GM12878 (cell line): ENCODE measurements at regions not wholly inside any gene's neighbourhood (a gene's known extent, or its start where the extent isn't known, plus 50 kb on each side); places are given as distances from the start of the nearest gene placed in this dataset.

Source experiments
- ATAC-seq: fragments of 200-7000 bp; cut with Tn5 transposase; 3 replicates; pipeline ENCODE4 v1.9.1; 2020; ENCODE audit warnings: mild to moderate bottlenecking, moderate library complexity
- BruUV-seq: library from RNA; stranded (reverse); fragments of 400-500 nt; replicated peaks from 2 replicates; lab custom pipeline; 2021; lab: Mats Ljungman, UMichigan
- CTCF ChIA-PET: fragments of 300-600 bp; sonication (Branson Sonifier 250); formaldehyde crosslinking; extraction: SDS; loops from one replicate; lab custom pipeline; 2021; ENCODE audit warnings: inconsistent platforms; lab: Yijun Ruan, JAX
- POLR2A ChIA-PET: fragments of 350-600 bp; formaldehyde crosslinking; extraction: SDS; loops from one replicate; lab custom pipeline; 2021; ENCODE audit warnings: inconsistent platforms; lab: Charles Lee
- RAD21 ChIA-PET: fragments of 300-600 bp; sonication (Branson Sonifier 250); formaldehyde crosslinking; loops from one replicate; lab custom pipeline; 2023; ENCODE audit warnings: antibody characterized with exemption; ENCODE audit not compliant: unreplicated experiment; lab: Charles Lee
- SMC1A ChIA-PET: fragments of 300-600 bp; sonication (Branson Sonifier 250); formaldehyde crosslinking; loops from one replicate; lab custom pipeline; 2023; ENCODE audit not compliant: unreplicated experiment, uncharacterized antibody; lab: Charles Lee
- DNase-seq: peaks from one replicate; pipeline ENCODE4 v3.0.0-alpha.2; 2011; ENCODE audit warnings: low read depth, low spot score
- FAIRE-seq: peaks from 3 replicates; lab custom pipeline; 2011; peaks lifted over from hg19 to GRCh38; lab: Jason Lieb, UNC
- H2AFZ ChIP-seq: 2 replicates; pipeline ENCODE4 v1.6.0; 2011; ENCODE audit warnings: low read depth, low read length, control low read depth; ENCODE audit not compliant: control insufficient read depth
- H3K27ac ChIP-seq: 2 replicates; pipeline ENCODE4 v1.5.1; 2011; ENCODE audit warnings: control low read depth; ENCODE audit not compliant: control insufficient read depth, insufficient read depth
- H3K27me3 ChIP-seq, 2 experiments: replicated peaks in 1 of 2; 2 replicates each; pipeline versions ENCODE4 v1.6.0 to v1.6.1; 2011; ENCODE audit warnings: low read length in 1 of 2; ENCODE audit not compliant: control insufficient read depth in 2 of 2, insufficient read depth in 2 of 2
- H3K36me3 ChIP-seq, 2 experiments: 2 replicates each; pipeline ENCODE4 v1.5.1; 2011; ENCODE audit warnings: low read length in 1 of 2; ENCODE audit not compliant: control insufficient read depth in 2 of 2, insufficient read depth in 2 of 2
- H3K4me1 ChIP-seq: 2 replicates; pipeline ENCODE4 v1.6.1; 2011; ENCODE audit warnings: mild to moderate bottlenecking, low read length, moderate library complexity, mixed read lengths; ENCODE audit not compliant: control insufficient read depth, insufficient read depth
- H3K4me2 ChIP-seq: 2 replicates; pipeline ENCODE4 v1.6.0; 2011; ENCODE audit warnings: control low read depth; ENCODE audit not compliant: control insufficient read depth, insufficient read depth
- H3K4me3 ChIP-seq: fragments of 200-600 bp; sonication (generic); 2 replicates; pipeline ENCODE4 v1.5.1; 2016
- H3K79me2 ChIP-seq: 2 replicates; pipeline ENCODE4 v1.6.0; 2011; ENCODE audit warnings: low read length; ENCODE audit not compliant: control insufficient read depth, insufficient read depth
- H3K9ac ChIP-seq: 2 replicates; pipeline ENCODE4 v1.8.0; 2011; ENCODE audit warnings: low read length, control low read depth, mixed read lengths; ENCODE audit not compliant: control insufficient read depth, insufficient read depth
- H3K9me3 ChIP-seq: replicated peaks from 3 replicates; pipeline ENCODE4 v1.5.1; 2011; ENCODE audit warnings: mild to moderate bottlenecking, low read length; ENCODE audit not compliant: control insufficient read depth, insufficient read depth
- H4K20me1 ChIP-seq: 2 replicates; pipeline ENCODE4 v1.6.0; 2011; ENCODE audit not compliant: control insufficient read depth, insufficient read depth
- ETV6 ChIP-seq, 2 experiments: fragments of 450-650 bp in 1 of 2; IDR thresholded peaks in 1 of 2; conservative IDR thresholded peaks in 1 of 2; 2 replicates each; pipeline ENCODE4 v1.6.1; 2014; ENCODE audit warnings: antibody characterized with exemption in 1 of 2, borderline replicate concordance in 1 of 2, low read depth in 1 of 2, mild to moderate bottlenecking in 1 of 2, moderate library complexity in 1 of 2
- KLF5 ChIP-seq: fragments of 450-650 bp; IDR thresholded peaks from 2 replicates; pipeline ENCODE4 v1.6.1; 2014; ENCODE audit warnings: mild to moderate bottlenecking; ENCODE audit not compliant: partially characterized antibody
- RELB ChIP-seq: fragments of 450-650 bp; IDR thresholded peaks from 2 replicates; pipeline ENCODE4 v1.6.1; 2017; ENCODE audit warnings: low read depth, mild to moderate bottlenecking, moderate library complexity
- SIX5 ChIP-seq: IDR thresholded peaks from 2 replicates; pipeline ENCODE4 v1.6.1; 2011; ENCODE audit warnings: mild to moderate bottlenecking, low read depth, low read length, moderate library complexity; ENCODE audit not compliant: severe bottlenecking
- SREBF1 ChIP-seq: IDR thresholded peaks from 2 replicates; pipeline ENCODE4 v1.6.1; 2012; ENCODE audit warnings: mild to moderate bottlenecking, low read length
- SUPT20H ChIP-seq: IDR thresholded peaks from 2 replicates; pipeline ENCODE4 v1.6.1; 2011; ENCODE audit warnings: low read depth, mild to moderate bottlenecking, low read length, moderate library complexity, borderline replicate concordance; ENCODE audit not compliant: control insufficient read depth
- TARDBP ChIP-seq: IDR thresholded peaks from 2 replicates; pipeline ENCODE4 v1.6.1; 2016; ENCODE audit warnings: borderline replicate concordance
- TCF7 ChIP-seq: IDR thresholded peaks from 2 replicates; pipeline ENCODE4 v1.6.1; 2014; ENCODE audit warnings: antibody characterized with exemption, borderline replicate concordance
- ZNF207 ChIP-seq: fragments of 450-650 bp; IDR thresholded peaks from 2 replicates; pipeline ENCODE4 v1.6.1; 2014; ENCODE audit warnings: antibody characterized with exemption, mild to moderate bottlenecking, borderline replicate concordance
- in situ Hi-C: fragments of 300-500 bp; cut with MboI; formaldehyde crosslinking; loops from 9 replicates; pipeline ENCODE4 v1.14.3; 2018; ENCODE audit warnings: mixed read lengths
- intact Hi-C: fragments of 100-400 bp; cut with micrococcal nuclease; formaldehyde crosslinking; loops from one replicate; pipeline ENCODE4 v1.14.2; 2022; ENCODE audit not compliant: unreplicated experiment
- TF ChIP-seq, protein P1 (sequence below): IDR thresholded peaks from 2 replicates; pipeline ENCODE4 v1.6.1; 2012; ENCODE audit warnings: low read depth, low read length, improper control_type of control experiment

GRCh38 chr17:52756746-52757145, 598.2 kb upstream of the CA10 start:
- no peak overlapping the region for H3K4me3 ChIP-seq
- no peaks in the 10 kb centered on the region for H3K9me3 ChIP-seq
- intact Hi-C loops = no loop called here
- ATAC-seq (no peak), DNase-seq (no peak), FAIRE-seq (no peak)
- no peaks in the 10 kb centered on the region for H3K27me3 ChIP-seq
- no peaks in the 10 kb centered on the region for H3K36me3 ChIP-seq
- H4K20me1 ChIP-seq = no peaks in the 10 kb centered on the region
- no peak overlapping the region for H3K9ac ChIP-seq
- no peaks in the 10 kb centered on the region for H3K4me1 ChIP-seq
- ChIA-PET POLR2A (no interaction called here), RAD21 (no interaction called here), SMC1A (no interaction called here), CTCF (no interaction called here)
- no peak overlapping the region for H3K27ac ChIP-seq
- H3K79me2 ChIP-seq = no peaks in the 10 kb centered on the region
- H2AFZ ChIP-seq = no peak overlapping the region
- no peak overlapping the region for H3K4me2 ChIP-seq
- TF ChIP-seq ZNF207 = no peak
- no peak for TF ChIP-seq ETV6 (conservative IDR thresholded peaks at IDR 0.05 in 1 of 2, IDR thresholded peaks at IDR 0.05 in 1 of 2; ENCODE audit: borderline replicate concordance in 1 of 2, low read depth in 1 of 2)
- no peak for TF ChIP-seq SUPT20H
- TF ChIP-seq KLF5 = no peak
- TF ChIP-seq, protein P1, sequence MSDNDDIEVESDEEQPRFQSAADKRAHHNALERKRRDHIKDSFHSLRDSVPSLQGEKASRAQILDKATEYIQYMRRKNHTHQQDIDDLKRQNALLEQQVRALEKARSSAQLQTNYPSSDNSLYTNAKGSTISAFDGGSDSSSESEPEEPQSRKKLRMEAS = no peak
- no peak for TF ChIP-seq SREBF1
- TF ChIP-seq SIX5 = no peak
- TF ChIP-seq TARDBP = no peak
- no peak for TF ChIP-seq RELB
- no peak for TF ChIP-seq TCF7
- in situ Hi-C loops = no loop called here
- no TSS peak for BruUV-seq
